B cell (primary cell): ENCODE measurements at regions not wholly inside any gene's neighbourhood (a gene's known extent, or its start where the extent isn't known, plus 50 kb on each side); places are given as distances from the start of the nearest gene placed in this dataset.

ENCODE experiments used
- ATAC-seq: fragments of 200-7000 bp; cut with Tn5 transposase; one replicate; pipeline ENCODE4 v1.10.0; 2021; ENCODE audit warnings: low read depth, mild to moderate bottlenecking, moderate number of reproducible peaks, moderate library complexity
- CTCF ChIA-PET: fragments of 350-600 bp; sonication (Branson Sonifier 250); formaldehyde crosslinking; loops from one replicate; lab custom pipeline; 2021; ENCODE audit warnings: antibody characterized with exemption, inconsistent platforms; lab: Charles Lee
- POLR2A ChIA-PET: fragments of 350-600 bp; sonication (Branson Sonifier 250); formaldehyde crosslinking; loops from one replicate; lab custom pipeline; 2021; ENCODE audit warnings: antibody characterized with exemption; lab: Charles Lee
- DNase-seq: peaks from one replicate; pipeline ENCODE4 v3.0.0; 2013
- H2AFZ ChIP-seq: 2 replicates; pipeline ENCODE4 v1.6.1; 2012; ENCODE audit warnings: mild to moderate bottlenecking, low read depth, low read length; ENCODE audit not compliant: insufficient read depth, poor library complexity, severe bottlenecking
- H3K27ac ChIP-seq, 2 donors: 1 replicate in 1 of 2; 2 replicates in 1 of 2; pipeline ENCODE4 v1.5.1; 2012 to 2013; ENCODE audit warnings: low read length in 2 of 2, mild to moderate bottlenecking in 2 of 2, moderate library complexity in 1 of 2
- H3K27me3 ChIP-seq, 4 experiments: fragments of 200-600 bp in 1 of 4; sonication (generic) in 1 of 4; replicated peaks in 1 of 4; 1 replicate in 2 of 4; 2 replicates in 2 of 4; pipeline versions ENCODE4 v1.6.1 to v1.7.0; 2013 to 2016; ENCODE audit warnings: low read length in 3 of 4, mild to moderate bottlenecking in 2 of 4, mixed read lengths in 1 of 4, moderate library complexity in 1 of 4; ENCODE audit not compliant: insufficient read depth in 4 of 4, control insufficient read depth in 3 of 4; ENCODE audit errors: control extremely low read depth in 1 of 4
- H3K36me3 ChIP-seq, 2 experiments: replicated peaks in 1 of 2; 1 replicate in 1 of 2; 2 replicates in 1 of 2; pipeline versions ENCODE4 v1.6.1 to v1.7.1; 2013; ENCODE audit warnings: low read length in 1 of 2; ENCODE audit not compliant: insufficient read depth in 2 of 2, control insufficient read depth in 1 of 2; ENCODE audit errors: control extremely low read depth in 1 of 2, extremely low read depth in 1 of 2
- H3K4me1 ChIP-seq, 2 donors: fragments of 200-600 bp in 1 of 2; sonication (generic) in 1 of 2; 1 replicate in 1 of 2; 2 replicates in 1 of 2; pipeline versions ENCODE4 v1.5.1 to v1.6.1; 2013 to 2017; ENCODE audit warnings: low read length in 2 of 2; ENCODE audit not compliant: control insufficient read depth in 2 of 2, insufficient read depth in 2 of 2
- H3K4me2 ChIP-seq: replicated peaks from 2 replicates; pipeline ENCODE3; 2012; ENCODE audit warnings: mild to moderate bottlenecking, low read depth, low read length; ENCODE audit not compliant: poor library complexity, severe bottlenecking
- H3K4me3 ChIP-seq, 5 experiments: fragments of 200-600 bp in 1 of 5; sonication (generic) in 1 of 5; 1 replicate in 3 of 5; 2 replicates in 2 of 5; pipeline versions ENCODE4 v1.5.1 to v1.7.0; 2011 to 2016; ENCODE audit warnings: low read length in 4 of 5, mild to moderate bottlenecking in 4 of 5, low read depth in 2 of 5, control low read depth in 1 of 5, moderate library complexity in 1 of 5; ENCODE audit not compliant: insufficient read depth in 1 of 5; ENCODE audit errors: control extremely low read depth in 1 of 5, extremely low read depth in 1 of 5
- H3K79me2 ChIP-seq: fragments of 200-600 bp; sonication (generic); one replicate; pipeline ENCODE4 v1.6.0; 2016; ENCODE audit warnings: low read length; ENCODE audit not compliant: control insufficient read depth, insufficient read depth
- H3K9ac ChIP-seq: fragments of 200-600 bp; sonication (generic); 2 replicates; pipeline ENCODE4 v1.6.1; 2017; ENCODE audit warnings: mild to moderate bottlenecking, low read length, moderate library complexity
- H3K9me3 ChIP-seq, 3 donors: one replicate each; pipeline versions ENCODE4 v1.6.1 to v1.7.1; 2013; ENCODE audit warnings: low read length in 2 of 3; ENCODE audit not compliant: control insufficient read depth in 2 of 3, insufficient read depth in 1 of 3; ENCODE audit errors: control extremely low read depth in 1 of 3
- H4K20me1 ChIP-seq: 2 replicates; pipeline ENCODE4 v1.6.0; 2012; ENCODE audit warnings: mild to moderate bottlenecking, low read length; ENCODE audit not compliant: insufficient read depth, control insufficient read depth, poor library complexity, severe bottlenecking
- H3K27ac Mint-ChIP-seq: one replicate; pipeline ENCODE4 v1.8.0; 2021; ENCODE audit warnings: mixed read lengths
- H3K27me3 Mint-ChIP-seq: one replicate; pipeline ENCODE4 v1.8.0; 2021; ENCODE audit warnings: mixed read lengths
- H3K4me1 Mint-ChIP-seq: one replicate; pipeline ENCODE4 v1.8.0; 2021; ENCODE audit warnings: mixed read lengths
- H3K4me3 Mint-ChIP-seq: one replicate; pipeline ENCODE4 v1.8.0; 2021; ENCODE audit warnings: mixed read lengths
- H3K9me3 Mint-ChIP-seq: one replicate; pipeline ENCODE4 v1.8.0; 2022; ENCODE audit warnings: mixed read lengths; ENCODE audit not compliant: insufficient read depth
- CTCF ChIP-seq: fragments of 200-600 bp; IDR thresholded peaks from one replicate; pipeline ENCODE4 v1.8.0; 2022; ENCODE audit warnings: antibody characterized with exemption, mild to moderate bottlenecking
- EZH2 ChIP-seq: IDR thresholded peaks from 2 replicates; pipeline ENCODE4 v1.6.1; 2012; ENCODE audit warnings: borderline replicate concordance, low read depth, mild to moderate bottlenecking, moderate library complexity, low read length; ENCODE audit not compliant: insufficient read depth, poor library complexity, severe bottlenecking
- WGBS: methylation state at CpG from one replicate; pipeline ENCODE4 v1.1.5; 2013; ENCODE audit warnings: missing lambda C conversion rate; ENCODE audit not compliant: insufficient coverage; 5-methylcytosine and 5-hydroxymethylcytosine counted together
- intact Hi-C: fragments of 100-400 bp; cut with micrococcal nuclease; formaldehyde crosslinking; loops from one replicate; pipeline ENCODE4 v1.10.0; 2022

DNA sequence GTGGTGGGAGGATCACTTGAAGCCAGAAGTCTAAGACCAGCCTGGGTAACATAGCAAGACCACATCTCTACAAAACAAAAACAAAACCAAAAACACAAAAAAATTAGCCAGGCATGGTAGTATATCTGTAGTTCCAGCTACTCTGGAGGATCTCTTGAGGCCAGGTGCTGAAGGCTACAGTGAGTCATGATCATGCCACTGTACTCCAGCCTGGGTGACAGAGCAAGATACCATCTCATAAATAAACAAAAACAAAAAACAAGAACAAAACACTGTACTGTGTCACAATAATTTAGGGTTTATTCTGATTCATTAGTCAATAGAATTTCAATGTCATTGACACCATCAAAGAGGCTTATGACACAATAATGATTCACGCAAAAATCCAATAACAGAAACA is 1121.7 kb upstream of the MAP3K7 start:
- H3K27me3 Mint-ChIP-seq = no peaks in the 10 kb centered on the region
- H3K4me1 Mint-ChIP-seq = no peaks in the 10 kb centered on the region
- Histone ChIP-seq H4K20me1 (no peaks in the 10 kb centered on the region), H3K4me2 (no peak overlapping the region), H3K9me3 (no peaks in the 10 kb centered on the region), H3K36me3 (no peaks in the 10 kb centered on the region), H3K9ac (no peak overlapping the region), H2AFZ (no peak overlapping the region), H3K4me3 (no peak overlapping the region), H3K4me1 (no peaks in the 10 kb centered on the region), H3K27me3 (no peaks in the 10 kb centered on the region), H3K27ac (no peak overlapping the region), H3K79me2 (no peaks in the 10 kb centered on the region)
- no peak overlapping the region for H3K27ac Mint-ChIP-seq
- ATAC-seq (no peak), DNase-seq (no peak)
- CTCF ChIA-PET = no interaction called here
- POLR2A ChIA-PET = no interaction called here
- TF ChIP-seq EZH2 (no peak), CTCF (no peak)
- intact Hi-C loops = no loop called here
- peaks cover 2% of the 10 kb centered on the region for H3K9me3 Mint-ChIP-seq
- WGBS = no CpG with 5 or more reads among the region's 1 CpG
- no peak overlapping the region for H3K4me3 Mint-ChIP-seq

GRCh38 chr6:91705646-91706045 is 1118.8 kb upstream of the MAP3K7 start:
- intact Hi-C loops = no loop called here
- H3K4me1 ChIP-seq = no peaks in the 10 kb centered on the region
- 67% methylated on average over 2 of the region's 3 CpGs for WGBS
- H3K27me3 Mint-ChIP-seq = no peaks in the 10 kb centered on the region
- no peaks in the 10 kb centered on the region for H3K79me2 ChIP-seq
- CTCF ChIA-PET = no interaction called here
- H3K9me3 Mint-ChIP-seq = peaks cover 3% of the 10 kb centered on the region
- H3K4me3 Mint-ChIP-seq = no peak overlapping the region
- H3K4me2 ChIP-seq = no peak overlapping the region
- POLR2A ChIA-PET = no interaction called here
- no peak overlapping the region for H3K27ac Mint-ChIP-seq
- H3K4me3 ChIP-seq = no peak overlapping the region
- H3K27me3 ChIP-seq = no peaks in the 10 kb centered on the region
- ATAC-seq (no peak), DNase-seq (no peak)
- no peaks in the 10 kb centered on the region for H3K9me3 ChIP-seq
- no peak overlapping the region for H2AFZ ChIP-seq
- no peaks in the 10 kb centered on the region for H3K4me1 Mint-ChIP-seq
- H4K20me1 ChIP-seq = no peaks in the 10 kb centered on the region
- no peaks in the 10 kb centered on the region for H3K36me3 ChIP-seq
- H3K27ac ChIP-seq = no peak overlapping the region
- TF ChIP-seq CTCF (no peak), EZH2 (no peak)
- H3K9ac ChIP-seq = no peak overlapping the region
